DOHH2 (cell line): ENCODE measurements at regions not wholly inside any gene's neighbourhood (a gene's known extent, or its start where the extent isn't known, plus 50 kb on each side); places are given as distances from the start of the nearest gene placed in this dataset.

Experiments
- EZH2phosphoT487 ChIP-seq: fragments of 200-600 bp; sonication (generic); IDR thresholded peaks from 2 replicates; pipeline ENCODE4 v1.6.1; 2017; ENCODE audit warnings: borderline replicate concordance, mild to moderate bottlenecking, antibody characterized with exemption, low read length, moderate library complexity, mixed read lengths
- TF ChIP-seq, protein P1 (sequence below): fragments of 200-600 bp; sonication (generic); IDR thresholded peaks from one replicate; pipeline ENCODE4 v1.5.1; 2014; ENCODE audit warnings: antibody characterized with exemption, mild to moderate bottlenecking, low read depth, low read length; ENCODE audit not compliant: poor library complexity, severe bottlenecking

GRCh38 chr6:66926060-66926459 lies 1219.0 kb upstream of the EYS start:
- TF ChIP-seq, protein P1, sequence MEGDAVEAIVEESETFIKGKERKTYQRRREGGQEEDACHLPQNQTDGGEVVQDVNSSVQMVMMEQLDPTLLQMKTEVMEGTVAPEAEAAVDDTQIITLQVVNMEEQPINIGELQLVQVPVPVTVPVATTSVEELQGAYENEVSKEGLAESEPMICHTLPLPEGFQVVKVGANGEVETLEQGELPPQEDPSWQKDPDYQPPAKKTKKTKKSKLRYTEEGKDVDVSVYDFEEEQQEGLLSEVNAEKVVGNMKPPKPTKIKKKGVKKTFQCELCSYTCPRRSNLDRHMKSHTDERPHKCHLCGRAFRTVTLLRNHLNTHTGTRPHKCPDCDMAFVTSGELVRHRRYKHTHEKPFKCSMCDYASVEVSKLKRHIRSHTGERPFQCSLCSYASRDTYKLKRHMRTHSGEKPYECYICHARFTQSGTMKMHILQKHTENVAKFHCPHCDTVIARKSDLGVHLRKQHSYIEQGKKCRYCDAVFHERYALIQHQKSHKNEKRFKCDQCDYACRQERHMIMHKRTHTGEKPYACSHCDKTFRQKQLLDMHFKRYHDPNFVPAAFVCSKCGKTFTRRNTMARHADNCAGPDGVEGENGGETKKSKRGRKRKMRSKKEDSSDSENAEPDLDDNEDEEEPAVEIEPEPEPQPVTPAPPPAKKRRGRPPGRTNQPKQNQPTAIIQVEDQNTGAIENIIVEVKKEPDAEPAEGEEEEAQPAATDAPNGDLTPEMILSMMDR, result peak; percentile 29
- TF ChIP-seq EZH2phosphoT487, result no peak
